HPDE6-E6E7 (cell line): ENCODE measurements at regions not wholly inside any gene's neighbourhood (a gene's known extent, or its start where the extent isn't known, plus 50 kb on each side); places are given as distances from the start of the nearest gene placed in this dataset.
"Not testable (repeated sequence)": the region's sequence is repeated elsewhere in the genome, so short reads cannot be mapped to it uniquely, and the experiment has no call there.

Experiments
- DNase-seq: peaks from one replicate; pipeline ENCODE4 v3.0.0; 2011; ENCODE audit warnings: missing footprints; ENCODE audit errors: extremely low spot score

GRCh38 chr18:39462436-39462835 is 1896.8 kb upstream of the CELF4 start:
- DNase-seq, result peak; percentile 4

GRCh38 chr18:39460136-39460535 is 1894.5 kb upstream of the CELF4 start:
- DNase-seq, result no peak

- DNase-seq, result peak; percentile 21
These were observed 1889.7 kb upstream of the CELF4 start for GRCh38 chr18:39455285-39455684.

- no peak for DNase-seq
These were observed 1889.3 kb upstream of the CELF4 start for GRCh38 chr18:39454866-39455265.

- DNase-seq, result peak; percentile 15
These were observed 1888.3 kb upstream of the CELF4 start for GRCh38 chr18:39453882-39454281.

- no peak for DNase-seq
These were observed 1887.8 kb upstream of the CELF4 start for GRCh38 chr18:39453356-39453755.

- no peak for DNase-seq
These were observed 1885.4 kb upstream of the CELF4 start for GRCh38 chr18:39450958-39451357.

GRCh38 chr18:39449566-39449965 is 1884.0 kb upstream of the CELF4 start:
- DNase-seq, result no peak

- DNase-seq, result peak; percentile 7
These were observed 1883.3 kb upstream of the CELF4 start for GRCh38 chr18:39448942-39449341.

- not testable (repeated sequence) for DNase-seq
These were observed 1879.4 kb upstream of the CELF4 start for GRCh38 chr18:39444957-39445356.

GRCh38 chr18:39441648-39442047 is 1876.0 kb upstream of the CELF4 start:
- DNase-seq, result no peak

- DNase-seq, result no peak
These were observed 1870.4 kb upstream of the CELF4 start for GRCh38 chr18:39435996-39436395.

- DNase-seq, result no peak
These were observed 1869.6 kb upstream of the CELF4 start for GRCh38 chr18:39435209-39435608.

GRCh38 chr18:39434223-39434920 is 1868.8 kb upstream of the CELF4 start:
- DNase-seq, result no peak

- no peak for DNase-seq
These were observed 1859.7 kb upstream of the CELF4 start for GRCh38 chr18:39425172-39425850.

- no peak for DNase-seq
These were observed 1858.7 kb upstream of the CELF4 start for GRCh38 chr18:39424261-39424660.

- no peak for DNase-seq
These were observed 1855.7 kb upstream of the CELF4 start for GRCh38 chr18:39421276-39421675.

- no peak for DNase-seq
These were observed 1853.7 kb upstream of the CELF4 start for GRCh38 chr18:39419315-39419714.

GRCh38 chr18:39415471-39415870 is 1849.9 kb upstream of the CELF4 start:
- no peak for DNase-seq

- DNase-seq, result peak; percentile 60
These were observed 1848.6 kb upstream of the CELF4 start for GRCh38 chr18:39414009-39414700.

- DNase-seq, result no peak
These were observed 1841.3 kb upstream of the CELF4 start for GRCh38 chr18:39406941-39407340.

GRCh38 chr18:39403121-39403520 is 1837.5 kb upstream of the CELF4 start:
- DNase-seq, result no peak

GRCh38 chr18:39399662-39400061 is 1834.1 kb upstream of the CELF4 start:
- no peak for DNase-seq
